Vagina (tissue), 2 donors: ENCODE measurements at regions not wholly inside any gene's neighbourhood (a gene's known extent, or its start where the extent isn't known, plus 50 kb on each side); places are given as distances from the start of the nearest gene placed in this dataset.

Experiments used
- DNase-seq, 2 donors: peaks; one replicate each; pipeline ENCODE4 v3.0.0-alpha.2; 2017; ENCODE audit errors: extremely low spot score in 2 of 2
- H3K27ac ChIP-seq: fragments of 200-600 bp; sonication (generic); one replicate; pipeline ENCODE4 v1.5.1; 2019
- H3K27me3 ChIP-seq: fragments of 200-600 bp; sonication (generic); one replicate; pipeline ENCODE4 v1.5.1; 2019
- H3K36me3 ChIP-seq, 2 donors: fragments of 200-600 bp; sonication (generic); one replicate each; pipeline ENCODE4 v1.5.1; 2017 to 2019
- H3K4me1 ChIP-seq: fragments of 200-600 bp; sonication (generic); one replicate; pipeline ENCODE4 v1.5.1; 2019
- H3K4me3 ChIP-seq, 2 donors: fragments of 200-600 bp; sonication (generic); 1 replicate in 1 of 2; 2 replicates in 1 of 2; pipeline ENCODE4 v1.5.1; 2016 to 2019
- H3K9me3 ChIP-seq: fragments of 200-600 bp; sonication (generic); one replicate; pipeline ENCODE4 v1.5.1; 2019
- POLR2A ChIP-seq, 2 donors: fragments of 450-650 bp; IDR thresholded peaks; one replicate each; pipeline ENCODE4 v1.6.1; 2017; ENCODE audit warnings: antibody characterized with exemption in 2 of 2, mild to moderate bottlenecking in 2 of 2, moderate library complexity in 2 of 2
- POLR2AphosphoS5 ChIP-seq, 2 donors: sonication (generic); formaldehyde crosslinking; IDR thresholded peaks; one replicate each; pipeline ENCODE4 v1.9.0; 2017; ENCODE audit warnings: antibody characterized with exemption in 2 of 2, mild to moderate bottlenecking in 2 of 2, low read depth in 1 of 2; ENCODE audit not compliant: insufficient read depth in 1 of 2
- intact Hi-C: fragments of 100-400 bp; cut with DNase I; formaldehyde crosslinking; loops from one replicate; pipeline ENCODE4 v1.15.1; 2023
- TF ChIP-seq, protein P1 (sequence below), 3 experiments: fragments of 450-650 bp in 2 of 3; fragments of 200-600 bp in 1 of 3; sonication (generic) in 1 of 3; IDR thresholded peaks; one replicate each; pipeline ENCODE4 v1.5.1; 2017 to 2019; ENCODE audit warnings: antibody characterized with exemption in 3 of 3, mild to moderate bottlenecking in 2 of 3, moderate library complexity in 2 of 3

DNA sequence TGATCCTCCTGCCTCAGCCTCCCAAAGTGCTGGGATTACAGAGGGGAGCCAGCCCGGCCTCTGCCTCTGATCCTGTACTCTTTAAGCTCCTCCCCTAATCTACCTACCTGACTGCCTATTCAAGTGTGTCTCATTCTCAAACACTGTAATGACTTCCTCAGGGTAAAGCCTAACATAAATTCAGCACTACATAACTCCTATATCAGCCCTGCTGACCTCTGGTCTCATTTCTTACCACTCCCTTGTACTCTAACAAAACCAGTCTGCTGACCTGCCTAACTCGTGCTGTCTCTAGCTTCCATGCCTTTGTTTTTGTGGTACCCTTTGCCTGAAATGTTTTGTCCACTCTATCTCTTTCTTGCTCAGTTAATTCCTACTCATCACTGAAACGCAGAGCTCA, 172.1 kb upstream of the IL12A start:
- no peaks in the 10 kb centered on the region for H3K36me3 ChIP-seq
- TF ChIP-seq POLR2A (IDR thresholded peaks at IDR 0.05) (no peak), POLR2AphosphoS5 (IDR thresholded peaks at IDR 0.05; ENCODE audit: insufficient read depth in 1 of 2, low read depth in 1 of 2) (no peak)
- TF ChIP-seq, protein P1, sequence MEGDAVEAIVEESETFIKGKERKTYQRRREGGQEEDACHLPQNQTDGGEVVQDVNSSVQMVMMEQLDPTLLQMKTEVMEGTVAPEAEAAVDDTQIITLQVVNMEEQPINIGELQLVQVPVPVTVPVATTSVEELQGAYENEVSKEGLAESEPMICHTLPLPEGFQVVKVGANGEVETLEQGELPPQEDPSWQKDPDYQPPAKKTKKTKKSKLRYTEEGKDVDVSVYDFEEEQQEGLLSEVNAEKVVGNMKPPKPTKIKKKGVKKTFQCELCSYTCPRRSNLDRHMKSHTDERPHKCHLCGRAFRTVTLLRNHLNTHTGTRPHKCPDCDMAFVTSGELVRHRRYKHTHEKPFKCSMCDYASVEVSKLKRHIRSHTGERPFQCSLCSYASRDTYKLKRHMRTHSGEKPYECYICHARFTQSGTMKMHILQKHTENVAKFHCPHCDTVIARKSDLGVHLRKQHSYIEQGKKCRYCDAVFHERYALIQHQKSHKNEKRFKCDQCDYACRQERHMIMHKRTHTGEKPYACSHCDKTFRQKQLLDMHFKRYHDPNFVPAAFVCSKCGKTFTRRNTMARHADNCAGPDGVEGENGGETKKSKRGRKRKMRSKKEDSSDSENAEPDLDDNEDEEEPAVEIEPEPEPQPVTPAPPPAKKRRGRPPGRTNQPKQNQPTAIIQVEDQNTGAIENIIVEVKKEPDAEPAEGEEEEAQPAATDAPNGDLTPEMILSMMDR (IDR thresholded peaks at IDR 0.05), result no peak
- H3K27ac ChIP-seq, result no peak overlapping the region
- H3K4me3 ChIP-seq, result no peak overlapping the region
- no peak for DNase-seq
- intact Hi-C loops, result loop anchor here (10.0 kb wide), 1 partner anchor 188 kb away; no protein-coding TSS in a partner anchor
- H3K4me1 ChIP-seq, result peaks cover 12% of the 10 kb centered on the region
- no peaks in the 10 kb centered on the region for H3K27me3 ChIP-seq
- no peaks in the 10 kb centered on the region for H3K9me3 ChIP-seq

DNA sequence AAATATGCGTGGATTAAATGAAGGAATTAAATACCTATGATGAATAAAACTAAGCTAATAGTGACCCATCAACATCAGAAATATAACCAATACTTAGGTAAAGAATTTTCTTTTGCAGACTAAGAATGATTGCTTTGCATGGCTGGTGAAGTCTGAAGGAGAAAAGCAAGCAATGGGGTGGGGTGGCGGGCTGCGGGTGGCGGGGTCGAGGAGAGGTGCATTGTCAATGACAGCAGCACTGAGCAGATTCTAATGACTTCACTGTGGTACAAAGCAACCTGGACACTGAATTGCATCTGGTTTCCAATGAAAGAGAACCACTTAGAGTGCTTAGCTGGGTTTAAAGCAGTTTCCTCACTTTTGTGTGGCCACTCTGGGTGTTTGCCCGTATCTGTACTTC, 171.5 kb upstream of the IL12A start:
- H3K27me3 ChIP-seq, result no peaks in the 10 kb centered on the region
- no peak overlapping the region for H3K4me3 ChIP-seq
- intact Hi-C loops, result loop anchor here (10.0 kb wide), 1 partner anchor 188 kb away; no protein-coding TSS in a partner anchor
- no peaks in the 10 kb centered on the region for H3K9me3 ChIP-seq
- peaks cover 12% of the 10 kb centered on the region for H3K4me1 ChIP-seq
- no peak for DNase-seq
- no peak for TF ChIP-seq POLR2AphosphoS5 (IDR thresholded peaks at IDR 0.05; ENCODE audit: insufficient read depth in 1 of 2, low read depth in 1 of 2)
- no peak for TF ChIP-seq POLR2A (IDR thresholded peaks at IDR 0.05)
- TF ChIP-seq, protein P1 (IDR thresholded peaks at IDR 0.05), result no peak
- no peaks in the 10 kb centered on the region for H3K36me3 ChIP-seq
- no peak overlapping the region for H3K27ac ChIP-seq

DNA sequence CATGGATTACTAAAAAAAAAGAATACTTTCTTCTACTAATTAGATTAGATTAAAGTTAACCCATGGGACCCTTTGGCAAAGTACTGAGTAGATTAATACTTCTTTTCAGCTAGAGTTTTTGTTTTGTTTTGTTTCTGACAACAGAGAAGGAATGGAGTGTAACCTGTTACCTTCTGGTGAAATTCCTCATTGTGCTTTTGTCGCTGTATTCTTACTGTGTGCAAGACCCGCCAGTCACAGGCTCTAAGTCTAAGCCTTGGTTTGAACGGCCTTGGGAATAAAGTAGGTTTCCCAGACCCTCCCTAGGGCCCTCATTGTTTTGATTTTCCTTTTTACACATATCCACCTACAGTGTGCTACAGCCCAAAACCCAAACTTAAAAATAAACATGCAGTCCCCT, 171.1 kb upstream of the IL12A start:
- H3K9me3 ChIP-seq, result no peaks in the 10 kb centered on the region

DNA sequence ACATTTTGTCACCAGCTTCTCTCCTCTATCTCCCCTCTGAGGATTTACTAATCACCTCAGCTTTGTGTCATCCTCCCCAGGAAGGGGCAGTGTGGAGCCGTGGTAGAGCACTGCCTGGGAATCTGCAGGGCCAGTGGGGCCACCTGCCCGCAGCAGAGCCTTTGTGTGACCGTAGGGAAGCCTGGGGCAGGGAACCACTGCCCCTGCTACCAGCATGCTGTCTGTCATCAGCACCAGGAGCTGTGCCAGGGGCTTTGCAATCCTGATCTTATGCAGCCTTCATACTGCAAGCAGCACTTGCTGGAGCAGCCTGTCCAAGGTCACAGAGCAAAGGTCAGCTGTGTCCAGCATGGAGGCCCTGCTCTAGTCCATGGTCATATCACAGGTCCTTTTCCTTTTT, 170.2 kb upstream of the IL12A start:
- DNase-seq, result no peak
- Histone ChIP-seq H3K27me3 (no peaks in the 10 kb centered on the region), H3K4me3 (no peak overlapping the region), H3K36me3 (no peaks in the 10 kb centered on the region), H3K9me3 (no peaks in the 10 kb centered on the region), H3K4me1 (peaks cover 12% of the 10 kb centered on the region), H3K27ac (no peak overlapping the region)
- intact Hi-C loops, result loop anchor here (10.0 kb wide), 1 partner anchor 186 kb away; no protein-coding TSS in a partner anchor
- TF ChIP-seq POLR2AphosphoS5 (IDR thresholded peaks at IDR 0.05; ENCODE audit: insufficient read depth in 1 of 2, low read depth in 1 of 2) (no peak), POLR2A (IDR thresholded peaks at IDR 0.05) (no peak)
- TF ChIP-seq, protein P1 (IDR thresholded peaks at IDR 0.05), result no peak

More for the DNA sequence above, 171.1 kb upstream of the IL12A start:
- H3K27ac ChIP-seq, result no peak overlapping the region
- H3K36me3 ChIP-seq, result no peaks in the 10 kb centered on the region
- TF ChIP-seq, protein P1 (IDR thresholded peaks at IDR 0.05), result no peak
- no peak for TF ChIP-seq POLR2AphosphoS5 (IDR thresholded peaks at IDR 0.05; ENCODE audit: insufficient read depth in 1 of 2, low read depth in 1 of 2)
- TF ChIP-seq POLR2A (IDR thresholded peaks at IDR 0.05), result no peak
- intact Hi-C loops, result loop anchor here (10.0 kb wide), 1 partner anchor 187 kb away; no protein-coding TSS in a partner anchor
- H3K4me3 ChIP-seq, result no peak overlapping the region
- no peaks in the 10 kb centered on the region for H3K27me3 ChIP-seq
- DNase-seq, result no peak
- H3K4me1 ChIP-seq, result peaks cover 12% of the 10 kb centered on the region

DNA sequence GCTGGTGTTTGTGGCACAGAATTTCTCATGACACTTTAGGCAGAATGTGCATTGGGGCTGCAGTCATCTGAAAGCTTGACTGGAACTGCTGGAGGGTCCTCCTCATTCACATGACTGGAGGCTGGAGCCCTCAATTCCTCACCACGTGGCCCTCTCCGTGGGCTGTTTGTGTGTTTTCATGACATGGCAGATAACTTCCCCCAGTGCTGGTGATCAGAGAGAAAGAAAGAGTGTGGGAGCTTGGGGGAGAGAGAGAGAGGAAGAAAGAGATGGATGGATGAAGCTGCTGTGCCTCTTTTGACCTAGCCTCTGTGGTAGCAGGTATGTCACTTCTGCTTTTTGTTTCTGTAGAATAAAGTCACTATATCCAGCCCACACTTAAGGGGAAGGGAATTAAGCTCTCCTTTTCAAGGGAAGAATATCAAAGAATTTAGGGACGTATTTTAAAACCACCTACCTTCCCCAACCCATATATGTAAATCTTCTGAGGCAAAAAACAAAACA, 169.6 kb upstream of the IL12A start:
- Histone ChIP-seq H3K4me3 (no peak overlapping the region), H3K27ac (no peak overlapping the region), H3K9me3 (no peaks in the 10 kb centered on the region), H3K4me1 (peaks cover 12% of the 10 kb centered on the region), H3K27me3 (no peaks in the 10 kb centered on the region), H3K36me3 (no peaks in the 10 kb centered on the region)
- DNase-seq, result no peak
- TF ChIP-seq, protein P1 (IDR thresholded peaks at IDR 0.05), result no peak
- TF ChIP-seq POLR2A (IDR thresholded peaks at IDR 0.05), result no peak
- TF ChIP-seq POLR2AphosphoS5 (IDR thresholded peaks at IDR 0.05; ENCODE audit: insufficient read depth in 1 of 2, low read depth in 1 of 2), result no peak
- intact Hi-C loops, result loop anchor here (10.0 kb wide), 1 partner anchor 186 kb away; no protein-coding TSS in a partner anchor
